ENCODE measurements at regions not wholly inside any gene's neighbourhood (a gene's known extent, or its start where the extent isn't known, plus 50 kb on each side); places are given as distances from the start of the nearest gene placed in this dataset.

DNA sequence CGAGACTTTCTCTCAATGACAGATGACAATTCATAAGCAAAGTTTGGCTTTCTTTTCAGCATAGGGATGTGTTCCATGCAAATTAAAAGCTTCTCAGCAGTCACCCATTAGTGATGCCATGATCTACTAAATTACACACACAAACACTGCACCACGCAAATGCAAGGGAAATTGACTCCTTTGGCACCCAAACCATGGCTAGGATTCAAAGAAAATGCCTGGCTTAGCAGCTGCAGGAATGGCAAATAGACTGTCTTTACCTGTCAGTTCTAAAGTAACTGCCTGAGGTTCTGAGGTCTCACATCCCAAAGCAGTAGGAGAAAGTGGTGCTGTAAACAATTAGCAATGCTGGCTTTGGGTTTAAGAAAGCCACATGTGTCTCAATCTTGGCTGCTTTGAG, 108.6 kb upstream of the ATP10B start:
- TF ChIP-seq, protein P1, sequence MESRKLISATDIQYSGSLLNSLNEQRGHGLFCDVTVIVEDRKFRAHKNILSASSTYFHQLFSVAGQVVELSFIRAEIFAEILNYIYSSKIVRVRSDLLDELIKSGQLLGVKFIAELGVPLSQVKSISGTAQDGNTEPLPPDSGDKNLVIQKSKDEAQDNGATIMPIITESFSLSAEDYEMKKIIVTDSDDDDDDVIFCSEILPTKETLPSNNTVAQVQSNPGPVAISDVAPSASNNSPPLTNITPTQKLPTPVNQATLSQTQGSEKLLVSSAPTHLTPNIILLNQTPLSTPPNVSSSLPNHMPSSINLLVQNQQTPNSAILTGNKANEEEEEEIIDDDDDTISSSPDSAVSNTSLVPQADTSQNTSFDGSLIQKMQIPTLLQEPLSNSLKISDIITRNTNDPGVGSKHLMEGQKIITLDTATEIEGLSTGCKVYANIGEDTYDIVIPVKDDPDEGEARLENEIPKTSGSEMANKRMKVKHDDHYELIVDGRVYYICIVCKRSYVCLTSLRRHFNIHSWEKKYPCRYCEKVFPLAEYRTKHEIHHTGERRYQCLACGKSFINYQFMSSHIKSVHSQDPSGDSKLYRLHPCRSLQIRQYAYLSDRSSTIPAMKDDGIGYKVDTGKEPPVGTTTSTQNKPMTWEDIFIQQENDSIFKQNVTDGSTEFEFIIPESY (IDR thresholded peaks at IDR 0.05) = no peak
- TF ChIP-seq ZSCAN29 (IDR thresholded peaks at IDR 0.05) (no peak), NRF1 (conservative IDR thresholded peaks at IDR 0.05; ENCODE audit: low read depth, low read length) (no peak), SPI1 (IDR thresholded peaks at IDR 0.05; ENCODE audit: borderline replicate concordance, insufficient read depth, low read depth, low read length) (no peak), JUNB (IDR thresholded peaks at IDR 0.05) (no peak), EZH2 (IDR thresholded peaks at IDR 0.05; ENCODE audit: borderline replicate concordance, control insufficient read depth, low read depth, low read length) (no peak), BCL11A (IDR thresholded peaks at IDR 0.05; ENCODE audit: low read depth, low read length) (no peak), MTA3 (IDR thresholded peaks at IDR 0.05; ENCODE audit: borderline replicate concordance, low read length) (no peak), ZZZ3 (IDR thresholded peaks at IDR 0.05; ENCODE audit: control insufficient read depth, insufficient read length, low read depth) (no peak), USF2 (IDR thresholded peaks at IDR 0.05; ENCODE audit: borderline replicate concordance, low read depth, low read length) (no peak), PAX5 (IDR thresholded peaks at IDR 0.05; ENCODE audit: borderline replicate concordance, low read depth, low read length) (no peak), FOXK2 (IDR thresholded peaks at IDR 0.05) (no peak)
- TF ChIP-seq, protein P2, sequence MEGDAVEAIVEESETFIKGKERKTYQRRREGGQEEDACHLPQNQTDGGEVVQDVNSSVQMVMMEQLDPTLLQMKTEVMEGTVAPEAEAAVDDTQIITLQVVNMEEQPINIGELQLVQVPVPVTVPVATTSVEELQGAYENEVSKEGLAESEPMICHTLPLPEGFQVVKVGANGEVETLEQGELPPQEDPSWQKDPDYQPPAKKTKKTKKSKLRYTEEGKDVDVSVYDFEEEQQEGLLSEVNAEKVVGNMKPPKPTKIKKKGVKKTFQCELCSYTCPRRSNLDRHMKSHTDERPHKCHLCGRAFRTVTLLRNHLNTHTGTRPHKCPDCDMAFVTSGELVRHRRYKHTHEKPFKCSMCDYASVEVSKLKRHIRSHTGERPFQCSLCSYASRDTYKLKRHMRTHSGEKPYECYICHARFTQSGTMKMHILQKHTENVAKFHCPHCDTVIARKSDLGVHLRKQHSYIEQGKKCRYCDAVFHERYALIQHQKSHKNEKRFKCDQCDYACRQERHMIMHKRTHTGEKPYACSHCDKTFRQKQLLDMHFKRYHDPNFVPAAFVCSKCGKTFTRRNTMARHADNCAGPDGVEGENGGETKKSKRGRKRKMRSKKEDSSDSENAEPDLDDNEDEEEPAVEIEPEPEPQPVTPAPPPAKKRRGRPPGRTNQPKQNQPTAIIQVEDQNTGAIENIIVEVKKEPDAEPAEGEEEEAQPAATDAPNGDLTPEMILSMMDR (IDR thresholded peaks at IDR 0.05 in 2 of 3, conservative IDR thresholded peaks at IDR 0.05 in 1 of 3; ENCODE audit: control insufficient read depth in 2 of 3, extremely low read depth in 1 of 3, insufficient read depth in 1 of 3, low read depth in 3 of 3, low read length in 3 of 3) = no peak

All from GM12878 (cell line).